Natural killer cell (primary cell): ENCODE measurements at regions not wholly inside any gene's neighbourhood (a gene's known extent, or its start where the extent isn't known, plus 50 kb on each side); places are given as distances from the start of the nearest gene placed in this dataset.

Experiments used
- ATAC-seq, 3 donors: fragments of 150-1000 bp in 2 of 3; fragments of 200-7000 bp in 1 of 3; cut with Tn5 transposase; 1 replicate in 1 of 3; 2 replicates in 2 of 3; pipeline ENCODE4 v1.10.0; 2021; ENCODE audit warnings: mild to moderate bottlenecking in 2 of 3, moderate library complexity in 2 of 3
- DNase-seq, 2 donors: peaks; one replicate each; pipeline versions ENCODE4 v3.0.0 to v3.0.0-alpha.2; 2013 to 2021; ENCODE audit warnings: mixed read lengths in 1 of 2
- H3K27ac ChIP-seq: one replicate; pipeline ENCODE4 v1.5.1; 2013; ENCODE audit warnings: mild to moderate bottlenecking, low read length
- H3K27me3 ChIP-seq: one replicate; pipeline ENCODE4 v1.6.1; 2013; ENCODE audit warnings: low read length; ENCODE audit not compliant: control insufficient read depth, insufficient read depth
- H3K36me3 ChIP-seq: one replicate; pipeline ENCODE4 v1.6.1; 2013; ENCODE audit warnings: low read length; ENCODE audit not compliant: control insufficient read depth, insufficient read depth
- H3K4me1 ChIP-seq: one replicate; pipeline ENCODE4 v1.6.1; 2013; ENCODE audit warnings: low read length; ENCODE audit not compliant: control insufficient read depth, insufficient read depth
- H3K4me3 ChIP-seq: one replicate; pipeline ENCODE4 v1.5.1; 2013; ENCODE audit warnings: low read length
- H3K9me3 ChIP-seq: one replicate; pipeline ENCODE4 v1.6.1; 2013; ENCODE audit warnings: low read length; ENCODE audit not compliant: control insufficient read depth, insufficient read depth
- H3K27ac Mint-ChIP-seq, 2 donors: one replicate each; pipeline ENCODE4 v1.8.0; 2022; ENCODE audit warnings: mild to moderate bottlenecking in 2 of 2, mixed read lengths in 2 of 2, moderate library complexity in 1 of 2
- H3K27me3 Mint-ChIP-seq, 2 donors: one replicate each; pipeline ENCODE4 v1.8.0; 2022; ENCODE audit warnings: low read depth in 2 of 2, mixed read lengths in 2 of 2
- H3K36me3 Mint-ChIP-seq: one replicate; pipeline ENCODE4 v1.8.0; 2022; ENCODE audit warnings: mixed read lengths
- H3K4me1 Mint-ChIP-seq, 2 donors: one replicate each; pipeline ENCODE4 v1.8.0; 2022; ENCODE audit warnings: mixed read lengths in 2 of 2
- H3K4me3 Mint-ChIP-seq: one replicate; pipeline ENCODE4 v1.8.0; 2022; ENCODE audit warnings: mild to moderate bottlenecking, moderate library complexity, mixed read lengths
- H3K9me3 Mint-ChIP-seq, 2 donors: one replicate each; pipeline ENCODE4 v1.8.0; 2022; ENCODE audit warnings: mixed read lengths in 2 of 2
- WGBS: methylation state at CpG from one replicate; pipeline ENCODE4 v1.1.7; 2013; ENCODE audit warnings: missing lambda C conversion rate; ENCODE audit not compliant: insufficient coverage; 5-methylcytosine and 5-hydroxymethylcytosine counted together
- intact Hi-C: fragments of 100-400 bp; cut with micrococcal nuclease; formaldehyde crosslinking; loops from one replicate; pipeline ENCODE4 v1.14.2; 2022
- TF ChIP-seq, protein P1 (sequence below): fragments of 200-600 bp; IDR thresholded peaks from one replicate; pipeline ENCODE4 v1.8.0; 2022; ENCODE audit warnings: antibody characterized with exemption

- Mint-ChIP-seq H3K4me1 (no peaks in the 10 kb centered on the region), H3K36me3 (no peaks in the 10 kb centered on the region), H3K27ac (no peak overlapping the region), H3K27me3 (no peaks in the 10 kb centered on the region), H3K4me3 (no peak overlapping the region), H3K9me3 (no peaks in the 10 kb centered on the region)
- no peaks in the 10 kb centered on the region for H3K9me3 ChIP-seq
- DNase-seq (no peak), ATAC-seq (no peak)
- TF ChIP-seq, protein P1, sequence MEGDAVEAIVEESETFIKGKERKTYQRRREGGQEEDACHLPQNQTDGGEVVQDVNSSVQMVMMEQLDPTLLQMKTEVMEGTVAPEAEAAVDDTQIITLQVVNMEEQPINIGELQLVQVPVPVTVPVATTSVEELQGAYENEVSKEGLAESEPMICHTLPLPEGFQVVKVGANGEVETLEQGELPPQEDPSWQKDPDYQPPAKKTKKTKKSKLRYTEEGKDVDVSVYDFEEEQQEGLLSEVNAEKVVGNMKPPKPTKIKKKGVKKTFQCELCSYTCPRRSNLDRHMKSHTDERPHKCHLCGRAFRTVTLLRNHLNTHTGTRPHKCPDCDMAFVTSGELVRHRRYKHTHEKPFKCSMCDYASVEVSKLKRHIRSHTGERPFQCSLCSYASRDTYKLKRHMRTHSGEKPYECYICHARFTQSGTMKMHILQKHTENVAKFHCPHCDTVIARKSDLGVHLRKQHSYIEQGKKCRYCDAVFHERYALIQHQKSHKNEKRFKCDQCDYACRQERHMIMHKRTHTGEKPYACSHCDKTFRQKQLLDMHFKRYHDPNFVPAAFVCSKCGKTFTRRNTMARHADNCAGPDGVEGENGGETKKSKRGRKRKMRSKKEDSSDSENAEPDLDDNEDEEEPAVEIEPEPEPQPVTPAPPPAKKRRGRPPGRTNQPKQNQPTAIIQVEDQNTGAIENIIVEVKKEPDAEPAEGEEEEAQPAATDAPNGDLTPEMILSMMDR = no peak
- H3K36me3 ChIP-seq = no peaks in the 10 kb centered on the region
- no peaks in the 10 kb centered on the region for H3K27me3 ChIP-seq
- WGBS = 54% methylated on average over 1 of the region's 4 CpGs
- H3K4me1 ChIP-seq = no peaks in the 10 kb centered on the region
- intact Hi-C loops = no loop called here
- no peak overlapping the region for H3K27ac ChIP-seq
- H3K4me3 ChIP-seq = no peak overlapping the region
Measured at GRCh38 chr10:130459011-130459410, 322.8 kb downstream of the GLRX3 start.

GRCh38 chr10:130459851-130460490, 323.8 kb downstream of the GLRX3 start:
- no peak overlapping the region for H3K27ac ChIP-seq
- H3K9me3 Mint-ChIP-seq = no peaks in the 10 kb centered on the region
- H3K36me3 ChIP-seq = no peaks in the 10 kb centered on the region
- H3K36me3 Mint-ChIP-seq = no peaks in the 10 kb centered on the region
- no peaks in the 10 kb centered on the region for H3K9me3 ChIP-seq
- no peak overlapping the region for H3K4me3 ChIP-seq
- no peak overlapping the region for H3K4me3 Mint-ChIP-seq
- no peaks in the 10 kb centered on the region for H3K4me1 ChIP-seq
- H3K4me1 Mint-ChIP-seq = no peaks in the 10 kb centered on the region
- intact Hi-C loops = no loop called here
- no peaks in the 10 kb centered on the region for H3K27me3 Mint-ChIP-seq
- no peak overlapping the region for H3K27ac Mint-ChIP-seq
- TF ChIP-seq, protein P1 = no peak
- ATAC-seq (no peak), DNase-seq (no peak)
- no peaks in the 10 kb centered on the region for H3K27me3 ChIP-seq
- WGBS = 52% methylated on average over 6 of the region's 7 CpGs

DNA sequence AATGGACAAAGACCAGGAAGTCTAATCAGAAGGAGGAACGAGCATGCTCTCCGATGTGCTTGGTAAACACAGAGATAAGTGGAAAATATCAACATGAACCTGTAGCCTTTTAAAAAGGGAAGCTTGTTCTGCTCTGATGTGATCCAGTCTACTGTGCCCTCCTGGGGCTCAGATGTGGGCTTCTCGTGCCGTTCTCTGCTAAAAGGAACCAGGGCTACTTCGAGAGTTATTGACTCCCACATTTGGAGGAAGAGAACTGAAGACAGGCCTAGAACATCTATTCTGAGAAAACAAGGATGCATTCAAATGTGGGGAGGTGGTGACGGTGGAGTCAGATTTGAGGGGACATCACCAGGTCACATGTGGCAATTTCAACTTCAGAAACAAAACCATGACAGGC, 325.4 kb downstream of the GLRX3 start:
- no peak for ATAC-seq
- 80% methylated on average over 6 of the region's 6 CpGs for WGBS
- no peak for DNase-seq
- no peaks in the 10 kb centered on the region for H3K4me1 ChIP-seq
- H3K4me3 ChIP-seq = no peak overlapping the region
- H3K36me3 ChIP-seq = no peaks in the 10 kb centered on the region
- Mint-ChIP-seq H3K4me3 (no peak overlapping the region), H3K4me1 (no peaks in the 10 kb centered on the region), H3K27ac (no peak overlapping the region), H3K9me3 (no peaks in the 10 kb centered on the region), H3K27me3 (no peaks in the 10 kb centered on the region), H3K36me3 (no peaks in the 10 kb centered on the region)
- no peaks in the 10 kb centered on the region for H3K9me3 ChIP-seq
- TF ChIP-seq, protein P1 = no peak
- H3K27me3 ChIP-seq = no peaks in the 10 kb centered on the region
- no peak overlapping the region for H3K27ac ChIP-seq
- intact Hi-C loops = no loop called here
